Stomach (tissue), 8 donors: ENCODE measurements at regions not wholly inside any gene's neighbourhood (a gene's known extent, or its start where the extent isn't known, plus 50 kb on each side); places are given as distances from the start of the nearest gene placed in this dataset.

ENCODE experiments used
- DNase-seq, 2 donors: peaks; one replicate each; pipeline versions ENCODE4 v3.0.0 to v3.0.0-alpha.2; 2013 to 2019
- H3K27ac ChIP-seq, 5 donors: fragments of 200-600 bp in 4 of 5; sonication (generic) in 4 of 5; one replicate each; pipeline ENCODE4 v1.5.1; 2013 to 2019; ENCODE audit warnings: mild to moderate bottlenecking in 1 of 5, moderate library complexity in 1 of 5
- H3K27me3 ChIP-seq, 3 donors: fragments of 200-600 bp; sonication (generic); one replicate each; pipeline ENCODE4 v1.5.1; 2017 to 2019; ENCODE audit warnings: mixed run types in 1 of 3
- H3K36me3 ChIP-seq, 4 donors: fragments of 200-600 bp; sonication (generic); 1 replicate in 3 of 4; 2 replicates in 1 of 4; pipeline ENCODE4 v1.5.1; 2016 to 2019
- H3K4me1 ChIP-seq, 4 donors: fragments of 200-600 bp; sonication (generic); one replicate each; pipeline ENCODE4 v1.5.1; 2016 to 2019
- H3K4me3 ChIP-seq, 4 donors: fragments of 200-600 bp; sonication (generic) in 3 of 4; one replicate each; pipeline ENCODE4 v1.5.1; 2016 to 2019; ENCODE audit warnings: mild to moderate bottlenecking in 1 of 4
- H3K9me3 ChIP-seq, 4 donors: fragments of 200-600 bp; sonication (generic); one replicate each; pipeline ENCODE4 v1.5.1; 2016 to 2019
- CTCF ChIP-seq, 7 experiments: fragments of 450-650 bp in 4 of 7; fragments of 200-600 bp in 3 of 7; sonication (generic) in 3 of 7; IDR thresholded peaks; one replicate each; pipeline ENCODE4 v1.5.1; 2016 to 2019; ENCODE audit warnings: antibody characterized with exemption in 7 of 7, control low read depth in 2 of 7, mild to moderate bottlenecking in 1 of 7
- EP300 ChIP-seq: sonication (generic); formaldehyde crosslinking; IDR thresholded peaks from one replicate; pipeline ENCODE4 v1.6.1; 2017; ENCODE audit warnings: antibody characterized with exemption
- POLR2A ChIP-seq, 4 donors: fragments of 450-650 bp; IDR thresholded peaks; one replicate each; pipeline ENCODE4 v1.6.1; 2016; ENCODE audit warnings: antibody characterized with exemption in 4 of 4, control low read depth in 2 of 4, mild to moderate bottlenecking in 1 of 4, moderate library complexity in 1 of 4
- POLR2AphosphoS5 ChIP-seq, 3 donors: sonication (generic); formaldehyde crosslinking; IDR thresholded peaks; one replicate each; pipeline ENCODE4 v1.6.1; 2016; ENCODE audit warnings: antibody characterized with exemption in 3 of 3
- WGBS, 5 donors: extraction: QIAGEN DNeasy Blood & Tissue Kit in 3 of 5; methylation state at CpG; one replicate each; pipeline versions ENCODE4 v1.1.5 to v1.1.7; 2013 to 2018; 5-methylcytosine and 5-hydroxymethylcytosine counted together
- intact Hi-C: fragments of 100-400 bp; cut with DNase I; formaldehyde crosslinking; loops from one replicate; pipeline ENCODE4 v1.15.1; 2023; ENCODE audit warnings: low total_unique reads
- donor health status: healthy with polysubstance abuse.
- donor health status: Bipolar disorder and iron deficiency.
- donor health status: healthy.

- intact Hi-C loops: no loop called here
- Histone ChIP-seq H3K27ac (no peak overlapping the region), H3K4me1 (peaks cover 0 to 18% (median 3%) of the 10 kb centered on the region in 4 donors), H3K9me3 (no peaks in the 10 kb centered on the region), H3K27me3 (no peaks in the 10 kb centered on the region), H3K36me3 (no peaks in the 10 kb centered on the region), H3K4me3 (no peak overlapping the region)
- TF ChIP-seq POLR2AphosphoS5 (IDR thresholded peaks at IDR 0.05) (no peak), CTCF (IDR thresholded peaks at IDR 0.05) (no peak), EP300 (no peak), POLR2A (IDR thresholded peaks at IDR 0.05) (peak in 1 of 4 donors; percentile 23)
- WGBS, 5 donors: 90 to 92% (median 90%) methylated on average over 13 of the region's 13 CpGs
- no peak for DNase-seq
These were observed 50.9 kb downstream of the TNP1 start for GRCh38 chr2:216808805-216809425.

GRCh38 chr2:216807857-216808272, 52.0 kb downstream of the TNP1 start:
- Histone ChIP-seq H3K27me3 (no peaks in the 10 kb centered on the region), H3K27ac (no peak overlapping the region), H3K4me3 (no peak overlapping the region), H3K36me3 (no peaks in the 10 kb centered on the region), H3K9me3 (no peaks in the 10 kb centered on the region), H3K4me1 (peaks cover 0 to 18% (median 3%) of the 10 kb centered on the region in 4 donors)
- intact Hi-C loops: no loop called here
- TF ChIP-seq POLR2AphosphoS5 (IDR thresholded peaks at IDR 0.05) (no peak), POLR2A (IDR thresholded peaks at IDR 0.05) (no peak), CTCF (IDR thresholded peaks at IDR 0.05) (no peak), EP300 (no peak)
- DNase-seq: peak; percentile 60 to 63
- 43 to 60% (median 54%) methylated on average over 7 of the region's 7 CpGs for WGBS, 5 donors

- H3K27me3 ChIP-seq: no peaks in the 10 kb centered on the region
- peak in 1 of 2 donors; percentile 45 for DNase-seq
- H3K36me3 ChIP-seq: no peaks in the 10 kb centered on the region
- peaks cover 0 to 33% (median 7%) of the 10 kb centered on the region in 4 donors for H3K4me1 ChIP-seq
- 77 to 82% (median 78%) methylated on average over 10 of the region's 10 CpGs for WGBS, 5 donors
- TF ChIP-seq POLR2A (IDR thresholded peaks at IDR 0.05) (no peak), POLR2AphosphoS5 (IDR thresholded peaks at IDR 0.05) (no peak), CTCF (IDR thresholded peaks at IDR 0.05) (no peak), EP300 (no peak)
- H3K27ac ChIP-seq: no peak overlapping the region
- no peak overlapping the region for H3K4me3 ChIP-seq
- intact Hi-C loops: no loop called here
- H3K9me3 ChIP-seq: no peaks in the 10 kb centered on the region
These were observed 55.2 kb downstream of the TNP1 start for GRCh38 chr2:216804357-216805350.

GRCh38 chr2:216803791-216804190, 56.1 kb downstream of the TNP1 start:
- WGBS, 5 donors: 76 to 80% (median 78%) methylated on average over 13 of the region's 13 CpGs
- Histone ChIP-seq H3K9me3 (no peaks in the 10 kb centered on the region), H3K4me1 (peaks cover 0 to 32% (median 8%) of the 10 kb centered on the region in 4 donors), H3K4me3 (no peak overlapping the region), H3K27me3 (no peaks in the 10 kb centered on the region), H3K36me3 (no peaks in the 10 kb centered on the region), H3K27ac (no peak overlapping the region)
- TF ChIP-seq EP300 (no peak), CTCF (IDR thresholded peaks at IDR 0.05) (no peak), POLR2A (IDR thresholded peaks at IDR 0.05) (no peak), POLR2AphosphoS5 (IDR thresholded peaks at IDR 0.05) (no peak)
- intact Hi-C loops: no loop called here
- DNase-seq: no peak
